ENCODE measurements at regions not wholly inside any gene's neighbourhood (a gene's known extent, or its start where the extent isn't known, plus 50 kb on each side); places are given as distances from the start of the nearest gene placed in this dataset.
A peak's percentile ranks its signal among the peaks of the same experiment; 100 is the strongest.

GRCh38 chr2:212935752-212936151 lies 215.7 kb downstream of the IKZF2 start:
- TF ChIP-seq, protein P1, sequence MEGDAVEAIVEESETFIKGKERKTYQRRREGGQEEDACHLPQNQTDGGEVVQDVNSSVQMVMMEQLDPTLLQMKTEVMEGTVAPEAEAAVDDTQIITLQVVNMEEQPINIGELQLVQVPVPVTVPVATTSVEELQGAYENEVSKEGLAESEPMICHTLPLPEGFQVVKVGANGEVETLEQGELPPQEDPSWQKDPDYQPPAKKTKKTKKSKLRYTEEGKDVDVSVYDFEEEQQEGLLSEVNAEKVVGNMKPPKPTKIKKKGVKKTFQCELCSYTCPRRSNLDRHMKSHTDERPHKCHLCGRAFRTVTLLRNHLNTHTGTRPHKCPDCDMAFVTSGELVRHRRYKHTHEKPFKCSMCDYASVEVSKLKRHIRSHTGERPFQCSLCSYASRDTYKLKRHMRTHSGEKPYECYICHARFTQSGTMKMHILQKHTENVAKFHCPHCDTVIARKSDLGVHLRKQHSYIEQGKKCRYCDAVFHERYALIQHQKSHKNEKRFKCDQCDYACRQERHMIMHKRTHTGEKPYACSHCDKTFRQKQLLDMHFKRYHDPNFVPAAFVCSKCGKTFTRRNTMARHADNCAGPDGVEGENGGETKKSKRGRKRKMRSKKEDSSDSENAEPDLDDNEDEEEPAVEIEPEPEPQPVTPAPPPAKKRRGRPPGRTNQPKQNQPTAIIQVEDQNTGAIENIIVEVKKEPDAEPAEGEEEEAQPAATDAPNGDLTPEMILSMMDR (IDR thresholded peaks at IDR 0.05; ENCODE audit: low read depth, low read length), result no peak
- no peak for DNase-seq (ENCODE audit: extremely low read depth, low read depth)

DNA sequence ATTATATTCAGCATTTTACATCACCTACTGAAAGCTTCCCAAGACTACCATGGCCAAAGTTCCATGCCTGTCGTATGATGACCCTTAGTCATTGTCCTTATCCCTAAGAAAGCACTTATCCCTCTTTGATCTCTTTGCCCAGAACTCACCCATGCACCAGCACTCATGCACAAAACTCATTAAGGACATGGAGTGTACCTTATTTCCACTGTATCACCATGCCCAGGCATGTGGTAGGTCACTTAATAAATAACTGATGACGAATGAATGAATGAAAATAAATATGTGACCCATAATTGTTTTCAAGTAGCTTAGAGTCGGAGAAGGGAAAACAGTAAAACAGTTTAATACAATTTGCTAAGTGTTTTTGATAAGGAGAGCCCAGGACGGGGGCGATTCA lies 220.1 kb downstream of the IKZF2 start:
- TF ChIP-seq, protein P1 (IDR thresholded peaks at IDR 0.05; ENCODE audit: low read depth, low read length), result no peak
- DNase-seq (ENCODE audit: extremely low read depth, low read depth), result no peak

GRCh38 chr2:212930556-212931260 lies 220.7 kb downstream of the IKZF2 start:
- no peak for DNase-seq (ENCODE audit: extremely low read depth, low read depth)
- TF ChIP-seq, protein P1 (IDR thresholded peaks at IDR 0.05; ENCODE audit: low read depth, low read length), result no peak

DNA sequence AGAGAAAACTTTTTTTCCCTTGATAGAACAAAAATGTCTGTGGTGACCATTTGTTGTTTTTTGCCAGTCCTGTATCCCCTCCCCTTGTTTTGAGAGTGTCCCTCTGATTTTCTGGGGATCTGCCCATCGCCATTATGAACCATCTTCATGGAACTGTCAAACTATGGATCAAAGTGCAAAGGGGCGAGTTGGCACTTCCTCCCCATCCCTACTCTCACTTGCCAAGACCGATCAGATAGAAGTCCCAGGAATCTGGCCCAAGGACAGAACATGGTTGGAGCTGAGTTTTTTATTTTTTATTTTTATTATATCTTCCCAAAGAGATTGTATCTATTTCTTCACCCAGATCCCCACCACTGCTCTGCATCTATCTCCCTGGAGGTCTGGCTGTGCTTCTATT lies 221.4 kb downstream of the IKZF2 start:
- DNase-seq (ENCODE audit: extremely low read depth, low read depth), result no peak
- TF ChIP-seq, protein P1 (IDR thresholded peaks at IDR 0.05; ENCODE audit: low read depth, low read length), result no peak

DNA sequence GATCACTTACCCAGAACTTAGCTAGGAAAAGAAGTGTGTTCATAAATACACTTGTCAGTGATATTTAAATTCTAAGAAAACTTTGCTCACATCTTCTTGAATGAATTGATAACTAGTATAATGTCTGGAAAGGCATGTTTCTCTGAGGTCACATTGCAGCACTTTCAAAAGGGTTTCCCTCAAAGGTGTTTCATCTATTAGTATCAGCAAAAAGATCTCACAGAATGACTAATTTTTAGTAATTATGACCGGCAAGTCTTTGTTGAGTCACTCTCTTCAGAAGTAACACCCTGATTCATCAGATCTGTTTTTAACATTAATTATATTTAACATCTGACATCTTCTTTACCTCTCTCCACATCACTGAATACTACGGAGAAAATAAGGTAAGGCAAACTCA lies 222.3 kb downstream of the IKZF2 start:
- DNase-seq (ENCODE audit: extremely low read depth, low read depth), result no peak
- TF ChIP-seq, protein P1 (IDR thresholded peaks at IDR 0.05; ENCODE audit: low read depth, low read length), result no peak

GRCh38 chr2:212928681-212929080 lies 222.7 kb downstream of the IKZF2 start:
- DNase-seq (ENCODE audit: extremely low read depth, low read depth), result peak; percentile 53
- TF ChIP-seq, protein P1 (IDR thresholded peaks at IDR 0.05; ENCODE audit: low read depth, low read length), result no peak

DNA sequence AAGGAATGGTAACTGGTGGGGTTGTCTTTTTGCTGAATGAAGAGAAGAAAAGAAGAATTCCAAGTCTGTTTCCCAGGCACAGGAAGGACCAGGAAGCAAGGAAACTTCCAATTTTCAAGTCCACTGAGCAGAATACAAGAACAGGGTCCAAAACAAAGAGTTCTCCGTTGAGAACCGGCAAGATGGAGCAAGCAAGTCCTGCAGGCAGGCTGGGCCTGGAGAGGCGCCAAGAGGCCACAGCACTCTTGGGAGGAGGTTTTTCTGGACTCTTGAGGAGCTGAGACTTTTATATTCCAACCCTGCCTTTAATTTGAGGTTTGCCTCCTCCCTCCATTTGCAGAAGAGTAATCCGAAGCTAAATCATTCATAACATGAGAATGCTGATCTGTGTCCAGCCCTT lies 224.5 kb downstream of the IKZF2 start:
- no peak for DNase-seq (ENCODE audit: extremely low read depth, low read depth)
- TF ChIP-seq, protein P1 (IDR thresholded peaks at IDR 0.05; ENCODE audit: low read depth, low read length), result no peak
